Mesothelial cell of epicardium (in vitro differentiated cells): ENCODE measurements at regions not wholly inside any gene's neighbourhood (a gene's known extent, or its start where the extent isn't known, plus 50 kb on each side); places are given as distances from the start of the nearest gene placed in this dataset.
"Not testable (repeated sequence)": the region's sequence is repeated elsewhere in the genome, so short reads cannot be mapped to it uniquely, and the experiment has no call there.

Source experiments
- DNase-seq, 2 experiments: peaks; one replicate each; pipeline ENCODE4 v3.0.0; 2021; ENCODE audit warnings: low spot score in 2 of 2; ENCODE audit not compliant: unreplicated experiment in 2 of 2
- H3K27ac Mint-ChIP-seq: 2 replicates; pipeline ENCODE4 v1.8.0; 2021; ENCODE audit warnings: mixed read lengths
- H3K27me3 Mint-ChIP-seq: 2 replicates; pipeline ENCODE4 v1.8.0; 2021; ENCODE audit warnings: low read depth, mixed read lengths
- H3K36me3 Mint-ChIP-seq: 2 replicates; pipeline ENCODE4 v1.8.0; 2021; ENCODE audit warnings: mixed read lengths
- H3K4me1 Mint-ChIP-seq: 2 replicates; pipeline ENCODE4 v1.8.0; 2021; ENCODE audit warnings: mixed read lengths
- H3K4me3 Mint-ChIP-seq: 2 replicates; pipeline ENCODE4 v1.8.0; 2021; ENCODE audit warnings: mild to moderate bottlenecking, moderate library complexity, mixed read lengths
- H3K9me3 Mint-ChIP-seq: 2 replicates; pipeline ENCODE4 v1.8.0; 2021; ENCODE audit warnings: mixed read lengths
- CTCF ChIP-seq: fragments of 200-600 bp; sonication (generic); IDR thresholded peaks from one replicate; pipeline ENCODE4 v1.5.0; 2021; ENCODE audit warnings: antibody characterized with exemption; ENCODE audit not compliant: unreplicated experiment

GRCh38 chr10:18918532-18918931 lies 130.1 kb upstream of the MALRD1 start:
- H3K4me3 Mint-ChIP-seq = no peak overlapping the region
- H3K9me3 Mint-ChIP-seq = peaks cover 2% of the 10 kb centered on the region
- H3K36me3 Mint-ChIP-seq = no peaks in the 10 kb centered on the region
- no peak overlapping the region for H3K27ac Mint-ChIP-seq
- peaks cover 8% of the 10 kb centered on the region for H3K27me3 Mint-ChIP-seq
- no peak for DNase-seq
- no peaks in the 10 kb centered on the region for H3K4me1 Mint-ChIP-seq
- no peak for TF ChIP-seq CTCF

- Mint-ChIP-seq H3K9me3 (peaks cover 17% of the 10 kb centered on the region), H3K36me3 (no peaks in the 10 kb centered on the region), H3K27me3 (peaks cover 5% of the 10 kb centered on the region), H3K4me1 (no peaks in the 10 kb centered on the region), H3K4me3 (no peak overlapping the region), H3K27ac (no peak overlapping the region)
- TF ChIP-seq CTCF = no peak
- no peak for DNase-seq
These were observed 99.2 kb upstream of the MALRD1 start for GRCh38 chr10:18949391-18949790.

GRCh38 chr10:18951072-18951823 lies 97.4 kb upstream of the MALRD1 start:
- H3K4me1 Mint-ChIP-seq, H3K36me3 Mint-ChIP-seq, DNase-seq, H3K4me3 Mint-ChIP-seq, H3K27me3 Mint-ChIP-seq, H3K27ac Mint-ChIP-seq: not testable (repeated sequence)
- peaks cover 17% of the 10 kb centered on the region for H3K9me3 Mint-ChIP-seq

- no peaks in the 10 kb centered on the region for H3K4me1 Mint-ChIP-seq
- no peak for DNase-seq
- H3K4me3 Mint-ChIP-seq = no peak overlapping the region
- H3K27me3 Mint-ChIP-seq = peaks cover 5% of the 10 kb centered on the region
- H3K36me3 Mint-ChIP-seq = no peaks in the 10 kb centered on the region
- H3K9me3 Mint-ChIP-seq = no peaks in the 10 kb centered on the region
- TF ChIP-seq CTCF = no peak
- H3K27ac Mint-ChIP-seq = no peak overlapping the region
These were observed 93.5 kb upstream of the MALRD1 start for GRCh38 chr10:18955061-18955460.

GRCh38 chr10:18959369-18959768 lies 89.2 kb upstream of the MALRD1 start:
- Mint-ChIP-seq H3K27me3 (no peaks in the 10 kb centered on the region), H3K36me3 (no peaks in the 10 kb centered on the region), H3K9me3 (peaks cover 6% of the 10 kb centered on the region), H3K27ac (no peak overlapping the region), H3K4me1 (no peaks in the 10 kb centered on the region), H3K4me3 (no peak overlapping the region)
- no peak for DNase-seq
- no peak for TF ChIP-seq CTCF

GRCh38 chr10:18960466-18961079 lies 88.0 kb upstream of the MALRD1 start:
- no peak overlapping the region for H3K27ac Mint-ChIP-seq
- H3K4me3 Mint-ChIP-seq = no peak overlapping the region
- no peak for TF ChIP-seq CTCF
- H3K4me1 Mint-ChIP-seq = no peaks in the 10 kb centered on the region
- no peak for DNase-seq
- no peaks in the 10 kb centered on the region for H3K27me3 Mint-ChIP-seq
- no peaks in the 10 kb centered on the region for H3K36me3 Mint-ChIP-seq
- peaks cover 6% of the 10 kb centered on the region for H3K9me3 Mint-ChIP-seq
